Osteoblast (primary cell): ENCODE measurements at regions not wholly inside any gene's neighbourhood (a gene's known extent, or its start where the extent isn't known, plus 50 kb on each side); places are given as distances from the start of the nearest gene placed in this dataset.

Experiments
- DNase-seq: peaks from one replicate; pipeline ENCODE4 v3.0.0; 2011; ENCODE audit warnings: low spot score, mixed read lengths; ENCODE audit not compliant: insufficient read length; ENCODE audit errors: missing footprints
- H2AFZ ChIP-seq: 2 replicates; pipeline ENCODE4 v1.6.0; 2011; ENCODE audit warnings: mild to moderate bottlenecking, low read length
- H3K27ac ChIP-seq: 2 replicates; pipeline ENCODE4 v1.5.1; 2011; ENCODE audit warnings: mild to moderate bottlenecking, low read depth, low read length, moderate library complexity
- H3K27me3 ChIP-seq: 2 replicates; pipeline ENCODE4 v1.6.0; 2012; ENCODE audit warnings: mild to moderate bottlenecking, control low read depth, inconsistent platforms, low read length, moderate library complexity; ENCODE audit not compliant: insufficient read depth
- H3K36me3 ChIP-seq: 2 replicates; pipeline ENCODE4 v1.5.1; 2011; ENCODE audit warnings: mild to moderate bottlenecking, low read length, control low read depth, moderate library complexity; ENCODE audit not compliant: insufficient read depth
- H3K4me1 ChIP-seq: 2 replicates; pipeline ENCODE4 v1.5.1; 2011; ENCODE audit warnings: mild to moderate bottlenecking, low read length, control low read depth, moderate library complexity; ENCODE audit not compliant: insufficient read depth
- H3K4me2 ChIP-seq: 2 replicates; pipeline ENCODE4 v1.6.0; 2011; ENCODE audit warnings: mild to moderate bottlenecking, low read length; ENCODE audit not compliant: insufficient read depth
- H3K4me3 ChIP-seq: fragments of 200-600 bp; sonication (generic); 3 replicates; pipeline ENCODE4 v1.5.1; 2012; ENCODE audit warnings: mild to moderate bottlenecking, low read length, inconsistent platforms; ENCODE audit not compliant: insufficient read depth
- H3K79me2 ChIP-seq: 2 replicates; pipeline ENCODE4 v1.6.0; 2012; ENCODE audit warnings: mild to moderate bottlenecking, low read length, control low read depth, inconsistent platforms; ENCODE audit not compliant: insufficient read depth
- H3K9me3 ChIP-seq: 2 replicates; pipeline ENCODE4 v1.5.1; 2011; ENCODE audit warnings: low read depth, low read length, control low read depth
- H4K20me1 ChIP-seq: 2 replicates; pipeline ENCODE4 v1.6.0; 2012; ENCODE audit warnings: mild to moderate bottlenecking, low read length, control low read depth; ENCODE audit not compliant: insufficient read depth
- CTCF ChIP-seq: IDR thresholded peaks from 2 replicates; pipeline ENCODE4 v1.5.1; 2011; ENCODE audit warnings: mild to moderate bottlenecking, low read depth, low read length, moderate library complexity; ENCODE audit errors: extremely low read depth

GRCh38 chr7:12107841-12108254 is 103.2 kb upstream of the TMEM106B start:
- no peak for DNase-seq
- H3K4me3 ChIP-seq = no peak overlapping the region
- no peak overlapping the region for H3K4me2 ChIP-seq
- no peaks in the 10 kb centered on the region for H3K9me3 ChIP-seq
- no peaks in the 10 kb centered on the region for H3K27me3 ChIP-seq
- no peak for TF ChIP-seq CTCF
- H4K20me1 ChIP-seq = no peaks in the 10 kb centered on the region
- no peak overlapping the region for H2AFZ ChIP-seq
- no peaks in the 10 kb centered on the region for H3K36me3 ChIP-seq
- H3K79me2 ChIP-seq = no peaks in the 10 kb centered on the region
- no peaks in the 10 kb centered on the region for H3K4me1 ChIP-seq
- H3K27ac ChIP-seq = no peak overlapping the region

DNA sequence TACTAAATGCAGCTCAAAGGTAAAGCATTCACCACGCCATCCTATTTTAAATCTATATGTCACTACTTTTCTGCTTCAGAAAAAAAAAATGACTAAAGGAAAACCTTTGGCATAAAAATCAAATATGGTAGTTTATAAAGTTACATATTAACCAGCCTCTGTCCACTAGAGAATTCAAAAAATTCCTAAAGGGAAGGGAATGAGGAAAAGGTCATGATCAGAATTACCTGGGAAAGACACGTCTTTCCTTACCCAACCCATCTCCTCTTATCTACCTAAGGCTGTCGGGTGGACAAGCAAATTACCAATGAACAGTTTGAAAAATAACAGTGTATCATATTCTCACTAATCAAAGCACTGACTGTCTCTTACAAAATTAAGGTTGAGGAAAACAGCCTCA is 100.7 kb upstream of the TMEM106B start:
- Histone ChIP-seq H3K4me3 (no peak overlapping the region), H3K27me3 (no peaks in the 10 kb centered on the region), H3K36me3 (no peaks in the 10 kb centered on the region), H3K9me3 (no peaks in the 10 kb centered on the region), H4K20me1 (no peaks in the 10 kb centered on the region), H3K4me1 (no peaks in the 10 kb centered on the region), H3K4me2 (no peak overlapping the region), H3K79me2 (no peaks in the 10 kb centered on the region), H3K27ac (no peak overlapping the region), H2AFZ (no peak overlapping the region)
- DNase-seq = no peak
- TF ChIP-seq CTCF = no peak

- H3K36me3 ChIP-seq = no peaks in the 10 kb centered on the region
- no peak for TF ChIP-seq CTCF
- H3K9me3 ChIP-seq = no peaks in the 10 kb centered on the region
- peak overlapping the region; percentile 82 for H2AFZ ChIP-seq
- H3K27me3 ChIP-seq = no peaks in the 10 kb centered on the region
- H3K4me3 ChIP-seq = peak overlapping the region; percentile 65
- DNase-seq = peak; percentile 74
- H3K4me2 ChIP-seq = peak overlapping the region; percentile 61
- H4K20me1 ChIP-seq = no peaks in the 10 kb centered on the region
- H3K27ac ChIP-seq = no peak overlapping the region
- H3K4me1 ChIP-seq = no peaks in the 10 kb centered on the region
- no peaks in the 10 kb centered on the region for H3K79me2 ChIP-seq
These were observed 99.4 kb upstream of the TMEM106B start for GRCh38 chr7:12111422-12112405.

DNA sequence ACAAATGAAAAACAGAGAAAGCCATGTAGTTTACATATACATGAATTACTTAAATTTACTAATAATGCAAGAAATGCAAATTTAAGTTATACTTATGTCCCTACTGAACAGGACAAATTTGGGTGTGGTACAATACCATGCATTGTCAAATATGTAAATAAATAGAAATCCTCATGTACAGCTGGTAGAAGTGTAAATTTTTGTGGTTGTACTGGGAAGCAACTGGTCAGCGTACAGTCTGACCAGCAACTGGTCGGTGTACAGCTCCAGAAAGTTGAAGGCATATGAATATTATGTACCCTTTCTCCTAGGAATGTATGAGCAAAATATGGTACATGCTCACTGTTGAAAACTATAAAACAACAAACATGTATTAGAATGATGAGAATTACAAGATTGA is 93.9 kb upstream of the TMEM106B start:
- Histone ChIP-seq H3K36me3 (no peaks in the 10 kb centered on the region), H3K79me2 (no peaks in the 10 kb centered on the region), H3K4me3 (no peak overlapping the region), H3K4me1 (no peaks in the 10 kb centered on the region), H3K27ac (no peak overlapping the region), H2AFZ (no peak overlapping the region), H3K9me3 (no peaks in the 10 kb centered on the region), H3K27me3 (no peaks in the 10 kb centered on the region), H3K4me2 (no peak overlapping the region), H4K20me1 (no peaks in the 10 kb centered on the region)
- no peak for TF ChIP-seq CTCF
- no peak for DNase-seq
